Anterior cingulate cortex (tissue), 58 donors: ENCODE measurements at regions not wholly inside any gene's neighbourhood (a gene's known extent, or its start where the extent isn't known, plus 50 kb on each side); places are given as distances from the start of the nearest gene placed in this dataset.
A peak's percentile ranks its signal among the peaks of the same experiment; 100 is the strongest.

Experiments used
- DNase-seq, 58 donors: peaks; one replicate each; lab custom pipeline; 2025; lab: John Stamatoyannopoulos, UW

- DNase-seq = no peak
Observed at GRCh38 chr4:181611946-181612600, 631.1 kb upstream of the TENM3 start.

- no peak for DNase-seq
Observed at GRCh38 chr4:181613200-181613599, 630.0 kb upstream of the TENM3 start.

DNA sequence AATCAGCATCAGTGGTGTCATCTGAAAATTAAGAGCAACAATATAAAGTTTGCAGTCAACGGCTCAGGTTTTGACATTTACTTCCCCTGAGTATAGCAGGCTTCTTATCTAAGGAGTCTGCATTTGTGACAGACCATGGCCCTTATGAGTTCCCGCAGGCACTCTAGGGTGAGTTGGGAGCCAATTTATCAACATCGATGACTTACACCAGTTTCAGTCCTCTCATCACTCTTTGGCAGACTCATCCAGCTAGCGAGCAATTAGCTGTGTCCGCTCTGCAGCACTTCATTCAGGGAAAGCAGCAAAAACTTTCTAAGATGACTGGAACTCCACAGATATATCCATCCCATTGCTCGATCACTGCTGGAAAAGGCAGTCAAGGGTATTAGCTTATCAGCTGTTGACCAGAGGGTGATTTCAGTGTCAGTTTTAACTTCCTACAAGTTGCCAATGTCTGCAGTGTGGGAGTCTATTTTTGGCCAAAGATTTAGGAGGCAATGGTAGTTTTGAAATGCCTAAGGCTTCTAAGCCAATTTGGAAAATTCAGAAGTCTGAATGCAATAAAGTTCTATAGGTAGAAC is 625.1 kb upstream of the TENM3 start:
- DNase-seq = no peak

- no peak for DNase-seq
Observed at GRCh38 chr4:181618896-181619295, 624.3 kb upstream of the TENM3 start.

DNA sequence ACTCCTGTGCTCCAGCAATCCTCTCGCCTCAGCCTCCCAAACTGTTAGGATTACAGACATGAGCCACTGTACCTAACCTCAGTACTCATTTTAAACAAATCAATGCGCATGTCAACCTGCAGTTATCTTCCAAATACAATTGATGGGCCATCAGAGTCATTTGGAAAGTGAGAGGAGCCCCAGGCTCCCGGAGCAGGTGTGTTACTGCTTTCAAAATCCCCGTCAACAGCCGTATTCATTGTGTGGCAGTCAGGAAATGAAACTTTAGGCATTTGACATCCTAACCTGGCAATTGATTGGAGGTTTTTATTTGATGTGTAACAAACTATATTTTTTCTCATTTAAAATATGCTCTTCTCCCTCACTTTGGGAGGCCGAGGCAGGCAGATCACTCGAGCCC is 623.6 kb upstream of the TENM3 start:
- DNase-seq = no peak

DNA sequence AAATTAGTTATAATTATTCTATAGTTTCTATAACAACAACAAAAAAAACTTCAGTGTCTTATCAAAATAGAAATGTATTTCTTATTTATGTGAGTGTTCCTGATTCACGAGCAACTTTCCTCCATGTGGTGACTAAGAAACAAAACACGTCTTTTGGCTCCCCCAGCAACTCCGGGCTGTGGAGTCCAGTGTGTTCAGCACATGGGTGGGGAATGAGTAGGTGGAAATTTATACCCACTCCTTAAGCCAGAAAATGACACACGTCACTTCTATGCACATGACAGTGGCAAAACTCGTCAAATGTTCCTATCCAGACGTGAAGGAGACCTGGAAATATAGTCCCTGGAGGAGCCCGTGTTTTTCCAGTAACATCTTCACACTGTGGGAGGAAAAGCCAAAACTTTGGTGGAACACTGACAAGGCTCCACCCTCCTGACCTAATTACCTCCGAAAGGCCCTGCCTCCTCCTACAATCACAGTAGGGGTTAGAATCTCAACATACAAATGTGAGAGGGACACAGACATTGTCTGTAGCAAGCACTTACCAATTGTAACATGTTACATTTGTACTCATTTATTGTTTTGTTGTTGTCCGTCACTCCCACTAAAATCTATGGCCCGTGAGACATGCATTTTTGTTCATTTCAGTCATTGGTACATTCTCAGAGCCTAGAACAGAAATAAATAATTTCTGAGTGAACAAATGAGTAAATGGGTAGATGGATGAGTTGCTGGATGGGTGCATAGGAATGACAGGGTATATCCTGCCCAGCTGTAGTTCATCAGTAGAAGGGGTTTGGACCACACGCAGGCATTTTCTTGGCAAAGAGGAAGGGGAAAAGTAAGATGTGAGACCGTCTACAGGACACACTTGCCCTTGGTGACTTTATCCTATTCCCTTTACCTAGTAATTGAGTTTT is 605.8 kb upstream of the TENM3 start:
- DNase-seq = peak in 1 of 58 donors; percentile 12

DNA sequence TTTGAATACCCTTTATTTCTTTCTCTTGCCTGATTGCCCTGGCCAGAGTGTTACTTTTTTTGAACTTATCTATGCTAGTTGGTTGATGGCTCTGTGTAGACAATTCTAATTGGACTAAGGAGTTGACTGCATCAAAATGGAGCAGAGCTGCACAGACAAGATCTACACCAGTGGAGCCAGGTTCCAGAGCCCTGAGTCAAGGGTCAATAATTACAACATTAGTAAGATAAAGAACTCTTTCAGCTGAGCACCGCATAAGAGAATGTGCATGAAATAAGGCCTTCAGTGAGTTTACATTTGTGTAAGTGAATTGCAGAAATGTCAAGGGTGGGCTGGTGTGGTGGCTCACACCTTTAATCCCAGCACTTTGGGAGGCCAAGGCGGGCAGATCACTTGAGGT is 599.7 kb upstream of the TENM3 start:
- DNase-seq = no peak

DNA sequence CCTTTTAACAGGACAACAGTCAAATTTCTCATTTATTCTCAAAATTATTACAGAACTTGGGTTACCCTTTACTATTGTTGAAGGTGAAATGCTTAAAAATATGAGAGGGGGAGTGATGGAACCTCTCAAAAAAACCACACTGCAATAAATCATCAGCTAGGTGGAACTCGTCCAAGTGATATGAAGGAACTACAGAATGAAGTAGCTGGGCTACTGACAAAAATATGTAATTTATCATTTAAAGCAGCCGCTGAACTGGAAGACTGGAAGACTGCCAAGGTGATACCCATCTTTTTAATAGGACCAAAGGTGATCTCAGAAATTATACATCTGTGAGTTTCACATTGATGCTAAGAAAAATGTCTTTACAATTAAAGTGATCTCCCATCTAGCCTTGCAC is 597.7 kb upstream of the TENM3 start:
- DNase-seq = no peak

DNA sequence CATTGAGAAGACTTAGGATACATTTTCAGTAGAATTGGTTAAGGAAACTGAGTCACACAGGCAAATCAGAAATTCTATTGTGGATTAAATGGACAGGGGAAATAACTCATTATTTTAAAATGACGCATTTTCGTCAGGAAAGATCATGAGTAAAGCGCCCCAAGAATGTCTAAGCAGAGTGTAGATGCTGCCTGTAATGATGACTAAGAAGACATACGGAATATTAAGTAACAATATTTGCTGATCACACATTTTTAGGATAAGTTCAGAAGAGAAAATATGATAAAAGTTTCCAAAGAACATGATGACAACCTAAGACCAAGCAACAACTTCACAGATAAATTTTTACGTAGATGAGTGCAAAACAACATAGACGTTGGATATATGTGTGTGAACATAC is 596.3 kb upstream of the TENM3 start:
- DNase-seq = no peak

DNA sequence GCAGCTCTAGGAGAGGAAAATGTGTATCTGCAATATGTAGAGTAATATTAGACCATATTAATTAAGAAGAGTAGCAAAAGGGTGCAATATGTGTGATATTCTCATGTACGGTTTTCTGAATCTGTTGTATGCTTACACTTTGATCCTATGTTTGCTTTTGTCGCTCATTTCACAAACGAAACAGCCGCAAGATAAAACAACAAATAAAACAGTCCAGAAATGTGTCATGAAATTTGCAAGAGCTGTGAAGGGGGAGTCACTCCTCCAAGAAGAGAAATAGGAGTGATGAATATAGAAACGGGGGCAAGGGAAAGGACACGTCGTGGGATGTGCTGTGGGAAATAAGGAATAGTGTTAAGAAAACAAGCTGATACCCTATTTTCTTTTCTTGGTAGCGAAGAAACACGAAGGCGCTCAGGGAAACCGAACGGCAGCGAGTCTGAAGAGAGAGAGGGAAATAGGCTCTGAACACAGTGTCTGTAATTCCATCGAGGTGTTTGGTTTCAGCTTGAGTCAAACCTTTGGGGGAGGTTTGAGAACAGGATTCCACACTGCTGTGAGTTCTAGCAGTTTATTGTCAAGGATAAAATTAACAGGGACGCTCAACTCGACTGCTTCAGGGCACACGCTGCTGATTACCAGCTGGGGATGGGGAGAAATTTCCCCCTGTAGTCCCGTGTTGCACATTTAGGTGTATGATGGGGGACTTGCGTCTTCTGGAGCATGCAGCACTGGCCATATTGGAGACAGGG is 595.6 kb upstream of the TENM3 start:
- no peak for DNase-seq

DNA sequence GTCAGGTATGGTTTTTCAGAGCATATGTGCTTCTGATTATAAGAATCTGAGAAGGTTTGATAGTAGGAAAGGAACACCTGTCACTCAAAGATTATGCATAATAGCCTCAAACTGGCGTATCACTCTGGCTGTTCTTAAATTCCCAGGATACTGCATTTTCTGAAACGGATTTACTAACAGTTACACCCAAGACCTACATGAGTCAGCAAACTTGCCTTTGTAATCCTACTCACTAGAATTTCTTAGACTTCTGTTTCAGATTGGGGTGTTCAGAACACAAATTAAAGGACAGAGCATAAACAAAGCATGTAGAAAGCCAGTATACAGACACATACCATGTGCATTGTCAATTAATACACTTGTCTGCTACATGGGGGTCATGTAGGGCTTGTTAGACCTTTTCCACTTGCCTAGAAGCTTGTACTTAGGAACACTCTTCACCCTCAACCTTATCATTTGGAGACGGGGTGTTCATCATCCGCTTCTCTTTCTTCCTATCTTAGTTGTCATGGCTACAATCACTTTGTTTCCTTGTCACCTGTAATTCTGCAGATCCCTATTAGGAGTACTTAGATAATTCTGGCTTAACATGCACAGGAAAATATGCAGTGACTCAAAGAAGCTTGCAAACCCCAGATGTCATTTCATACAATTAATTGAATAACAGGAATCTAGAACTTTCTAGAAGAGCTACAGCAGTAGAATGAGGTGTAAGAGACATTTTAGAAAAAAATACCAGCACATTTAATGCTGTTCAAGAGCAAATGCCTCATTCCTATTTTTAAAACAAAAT is 593.0 kb upstream of the TENM3 start:
- DNase-seq = no peak

DNA sequence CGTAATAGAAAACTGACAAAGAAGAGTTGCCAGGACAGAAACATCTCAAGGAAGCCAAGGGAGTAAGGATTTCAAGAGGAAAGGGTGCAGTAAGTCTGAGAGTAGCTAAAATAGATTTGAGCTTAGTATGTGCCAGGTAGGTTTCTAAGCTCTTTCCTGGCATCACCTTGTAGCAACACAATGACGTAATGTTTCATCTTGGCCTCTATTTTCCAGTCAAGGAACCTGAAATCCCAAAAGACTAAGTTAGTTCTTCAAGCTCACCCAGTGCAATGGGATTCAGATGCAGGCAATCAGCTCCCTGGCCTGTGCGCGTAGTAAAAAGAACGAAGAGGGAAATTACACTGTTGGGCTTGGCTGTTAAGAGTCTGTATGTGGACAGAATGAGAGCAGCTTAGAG is 586.5 kb upstream of the TENM3 start:
- no peak for DNase-seq

DNA sequence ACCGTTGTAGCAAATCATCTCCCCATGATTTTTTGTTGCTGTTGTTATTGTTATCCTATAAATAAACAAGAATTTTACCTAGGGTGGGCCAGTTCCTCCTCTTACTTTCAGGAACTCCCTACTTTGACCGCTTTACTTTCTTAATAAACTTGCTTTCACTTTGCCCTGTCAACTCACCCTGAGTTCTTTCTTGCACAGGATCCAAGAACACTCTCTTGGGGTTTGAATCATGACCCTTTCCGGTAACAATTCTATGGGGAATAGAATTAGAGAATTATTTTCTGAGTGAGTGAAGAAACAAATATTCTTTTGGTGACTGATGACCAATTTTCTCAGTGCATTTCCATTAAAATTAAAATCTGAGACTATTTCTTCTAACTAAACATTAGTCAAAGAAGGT is 584.0 kb upstream of the TENM3 start:
- DNase-seq = no peak

- no peak for DNase-seq
Observed at GRCh38 chr4:181659876-181660275, 583.3 kb upstream of the TENM3 start.

- no peak for DNase-seq
Observed at GRCh38 chr4:181661090-181661489, 582.1 kb upstream of the TENM3 start.

- no peak for DNase-seq
Observed at GRCh38 chr4:181661923-181662322, 581.3 kb upstream of the TENM3 start.

DNA sequence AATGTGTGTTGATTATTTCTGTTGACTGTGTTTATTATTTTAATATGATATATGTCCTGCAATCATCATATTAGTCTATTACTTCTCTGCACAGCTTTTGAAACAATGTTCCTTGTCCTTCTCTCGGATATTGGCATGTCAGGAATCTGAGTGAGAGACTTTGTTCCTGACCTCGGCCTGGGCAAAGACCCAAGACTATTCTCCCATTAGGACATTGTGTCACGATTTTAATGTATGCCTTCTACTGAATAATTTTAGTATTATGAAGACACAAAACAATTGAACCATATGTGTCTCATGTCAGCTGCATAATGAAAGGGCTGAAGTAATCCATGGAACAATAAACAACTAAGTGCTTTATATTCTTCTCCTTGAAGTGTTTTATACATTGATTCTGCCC is 580.8 kb upstream of the TENM3 start:
- DNase-seq = peak in 17 of 58 donors; percentile 1 to 54 (median 7)

DNA sequence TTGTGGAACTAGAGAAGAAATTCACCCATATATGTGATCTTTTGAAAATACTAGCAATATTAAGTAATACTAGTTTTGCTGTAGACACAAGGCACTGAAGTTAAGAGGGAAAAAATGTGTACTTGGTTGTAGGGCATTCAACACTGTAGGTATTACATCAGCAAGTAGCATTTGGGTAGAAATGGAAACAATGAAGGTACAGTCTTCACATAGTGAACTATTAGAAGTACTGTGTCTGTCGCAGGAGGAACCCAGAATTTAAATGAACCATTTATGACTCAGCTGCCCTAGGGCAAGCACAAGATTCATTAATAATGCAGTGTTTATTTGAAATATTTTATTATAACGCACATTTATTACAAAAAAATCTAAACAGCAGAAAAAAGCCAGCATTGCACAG is 572.7 kb upstream of the TENM3 start:
- DNase-seq = no peak

GRCh38 chr4:181671672-181672071 is 571.5 kb upstream of the TENM3 start:
- no peak for DNase-seq

DNA sequence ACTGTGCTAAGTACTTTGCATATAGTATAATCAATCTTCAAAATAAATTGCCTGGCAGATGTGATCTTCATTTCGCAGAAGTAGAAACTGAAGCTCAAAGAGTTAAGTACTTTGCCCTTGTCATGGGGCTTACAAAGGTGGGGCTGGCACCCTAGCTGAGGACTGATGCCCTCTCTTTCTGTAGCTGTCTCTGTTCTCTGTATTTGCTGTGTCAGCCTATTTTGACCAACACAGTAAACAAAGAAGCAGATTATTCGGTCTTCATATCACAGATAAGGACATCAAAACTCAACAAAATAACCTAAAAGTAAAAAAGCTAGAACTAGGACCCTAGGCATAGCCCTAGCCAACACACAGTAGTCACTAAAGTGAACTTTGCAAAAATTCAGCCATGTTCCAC is 570.5 kb upstream of the TENM3 start:
- no peak for DNase-seq
